Mesenchymal stem cell (in vitro differentiated cells and primary cell): ENCODE measurements at regions not wholly inside any gene's neighbourhood (a gene's known extent, or its start where the extent isn't known, plus 50 kb on each side); places are given as distances from the start of the nearest gene placed in this dataset.

Experiments used
- DNase-seq: peaks from one replicate; pipeline ENCODE4 v3.0.0-alpha.2; 2013
- H2AFZ ChIP-seq: one replicate; pipeline ENCODE4 v1.6.1; 2013; ENCODE audit warnings: low read depth, mild to moderate bottlenecking, control low read depth, inconsistent platforms, low read length, moderate library complexity
- H2AK5ac ChIP-seq: 2 replicates; pipeline ENCODE4 v1.6.1; 2013; ENCODE audit warnings: low read length, moderate library complexity, mild to moderate bottlenecking, inconsistent platforms; ENCODE audit not compliant: severe bottlenecking
- H2BK120ac ChIP-seq: one replicate; pipeline ENCODE4 v1.6.1; 2013; ENCODE audit warnings: low read depth, mild to moderate bottlenecking, inconsistent platforms, low read length, moderate library complexity
- H2BK12ac ChIP-seq, 2 experiments: one replicate each; pipeline ENCODE4 v1.6.1; 2013; ENCODE audit warnings: inconsistent platforms in 2 of 2, low read length in 2 of 2, mild to moderate bottlenecking in 2 of 2, moderate library complexity in 2 of 2, control low read depth in 1 of 2
- H2BK15ac ChIP-seq: one replicate; pipeline ENCODE4 v1.6.1; 2013; ENCODE audit warnings: mild to moderate bottlenecking, low read depth, inconsistent platforms; ENCODE audit not compliant: poor library complexity, severe bottlenecking
- H2BK5ac ChIP-seq: 2 replicates; pipeline ENCODE4 v1.6.1; 2013; ENCODE audit warnings: low read depth, mild to moderate bottlenecking, low read length, control low read depth, inconsistent platforms; ENCODE audit not compliant: poor library complexity, severe bottlenecking
- H3K14ac ChIP-seq, 2 experiments: one replicate each; pipeline ENCODE4 v1.6.1; 2013; ENCODE audit warnings: inconsistent platforms in 2 of 2, low read length in 2 of 2, control low read depth in 1 of 2, mild to moderate bottlenecking in 1 of 2, moderate library complexity in 1 of 2
- H3K18ac ChIP-seq, 2 experiments: one replicate each; pipeline ENCODE4 v1.6.1; 2013; ENCODE audit warnings: inconsistent platforms in 2 of 2, low read length in 2 of 2, control low read depth in 1 of 2, low read depth in 1 of 2, mild to moderate bottlenecking in 1 of 2
- H3K23ac ChIP-seq, 2 experiments: one replicate each; pipeline ENCODE4 v1.6.1; 2013; ENCODE audit warnings: inconsistent platforms in 2 of 2, low read length in 2 of 2, mild to moderate bottlenecking in 2 of 2, moderate library complexity in 2 of 2, control low read depth in 1 of 2
- H3K27ac ChIP-seq: 2 replicates; pipeline ENCODE4 v1.5.1; 2013; ENCODE audit warnings: mild to moderate bottlenecking, moderate library complexity, low read length, control low read depth, inconsistent platforms; ENCODE audit not compliant: poor library complexity, severe bottlenecking
- H3K27me3 ChIP-seq, 2 experiments: 2 replicates each; pipeline versions ENCODE4 v1.6.1 to v1.7.0; 2013; ENCODE audit warnings: low read length in 2 of 2, mild to moderate bottlenecking in 2 of 2, moderate library complexity in 2 of 2, control low read depth in 1 of 2, inconsistent platforms in 1 of 2; ENCODE audit not compliant: control insufficient read depth in 1 of 2, insufficient read depth in 1 of 2
- H3K36me3 ChIP-seq, 2 experiments: 2 replicates each; pipeline versions ENCODE4 v1.6.1 to v1.7.0; 2013; ENCODE audit warnings: low read length in 2 of 2, control low read depth in 1 of 2, inconsistent platforms in 1 of 2, low read depth in 1 of 2, mild to moderate bottlenecking in 1 of 2; ENCODE audit not compliant: insufficient read depth in 2 of 2, control insufficient read depth in 1 of 2
- H3K4ac ChIP-seq, 2 experiments: one replicate each; pipeline ENCODE4 v1.6.1; 2013; ENCODE audit warnings: inconsistent platforms in 2 of 2, low read length in 2 of 2, mild to moderate bottlenecking in 2 of 2, moderate library complexity in 2 of 2, control low read depth in 1 of 2, low read depth in 1 of 2
- H3K4me1 ChIP-seq: 2 replicates; pipeline ENCODE4 v1.6.1; 2013; ENCODE audit warnings: low read depth, low read length, control low read depth; ENCODE audit not compliant: control insufficient read depth, insufficient read depth
- H3K4me2 ChIP-seq: 2 replicates; pipeline ENCODE4 v1.6.1; 2013; ENCODE audit warnings: low read length, mild to moderate bottlenecking, inconsistent platforms; ENCODE audit not compliant: poor library complexity, severe bottlenecking
- H3K4me3 ChIP-seq, 2 experiments: 2 replicates each; pipeline versions ENCODE4 v1.5.1 to v1.7.0; 2013; ENCODE audit warnings: low read length in 2 of 2, mild to moderate bottlenecking in 2 of 2, control low read depth in 1 of 2, low read depth in 1 of 2; ENCODE audit not compliant: insufficient read depth in 1 of 2
- H3K79me1 ChIP-seq: replicated peaks from 2 replicates; pipeline ENCODE4 v1.6.1; 2013; ENCODE audit warnings: mild to moderate bottlenecking, control low read depth, low read length, inconsistent platforms; ENCODE audit not compliant: poor library complexity, severe bottlenecking
- H3K9ac ChIP-seq: 2 replicates; pipeline ENCODE4 v1.7.0; 2013; ENCODE audit warnings: mild to moderate bottlenecking, low read length, moderate library complexity
- H3K9me3 ChIP-seq: 2 replicates; pipeline ENCODE4 v1.7.0; 2013; ENCODE audit warnings: mild to moderate bottlenecking, low read length; ENCODE audit not compliant: control insufficient read depth
- H4K8ac ChIP-seq: one replicate; pipeline ENCODE4 v1.6.1; 2013; ENCODE audit warnings: inconsistent platforms, mild to moderate bottlenecking, low read length, moderate library complexity
- H4K91ac ChIP-seq: one replicate; pipeline ENCODE4 v1.6.1; 2013; ENCODE audit warnings: mild to moderate bottlenecking, low read length, inconsistent platforms
- whole genome bisulfite sequencing: methylation state at CpG from one replicate; pipeline ENCODE4 v1.1.7; 2013; ENCODE audit warnings: mixed read lengths; 5-methylcytosine and 5-hydroxymethylcytosine counted together

DNA sequence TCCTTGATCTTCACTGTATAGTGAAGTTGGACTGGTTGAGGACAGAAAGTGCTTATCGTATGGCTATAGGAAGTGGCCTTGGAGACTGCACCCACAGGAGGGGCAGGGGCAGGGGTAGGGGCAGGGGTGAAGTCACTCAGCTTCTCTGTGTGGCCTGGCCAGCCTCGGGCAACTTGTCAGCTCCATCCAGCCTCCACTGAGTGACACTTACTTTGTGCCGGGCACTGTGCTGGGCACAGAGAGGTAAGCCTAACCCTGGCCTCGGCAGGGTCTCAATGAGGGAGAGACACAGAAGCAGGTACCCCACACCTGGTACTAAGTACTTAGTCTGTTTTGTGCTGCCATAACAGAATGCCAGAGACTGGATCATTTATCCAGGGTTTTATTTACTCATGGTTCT is 99.3 kb upstream of the CTBP2 start:
- 82% methylated on average over 4 of the region's 4 CpGs for WGBS
- Histone ChIP-seq H4K8ac (no peak overlapping the region), H3K14ac (no peak overlapping the region), H2BK15ac (no peak overlapping the region), H2BK12ac (no peak overlapping the region), H3K4ac (no peak overlapping the region), H2BK5ac (no peak overlapping the region), H2AK5ac (no peak overlapping the region), H3K9me3 (no peaks in the 10 kb centered on the region), H3K4me2 (no peak overlapping the region), H3K36me3 (no peaks in the 10 kb centered on the region), H2AFZ (no peak overlapping the region), H2BK120ac (no peak overlapping the region), H3K23ac (no peak overlapping the region), H4K91ac (no peak overlapping the region), H3K4me1 (peaks cover 2% of the 10 kb centered on the region), H3K27me3 (peaks cover 0 to 3% of the 10 kb centered on the region in 2 experiments), H3K9ac (no peak overlapping the region), H3K27ac (no peak overlapping the region), H3K4me3 (no peak overlapping the region), H3K18ac (no peak overlapping the region), H3K79me1 (no peaks in the 10 kb centered on the region)
- no peak for DNase-seq

DNA sequence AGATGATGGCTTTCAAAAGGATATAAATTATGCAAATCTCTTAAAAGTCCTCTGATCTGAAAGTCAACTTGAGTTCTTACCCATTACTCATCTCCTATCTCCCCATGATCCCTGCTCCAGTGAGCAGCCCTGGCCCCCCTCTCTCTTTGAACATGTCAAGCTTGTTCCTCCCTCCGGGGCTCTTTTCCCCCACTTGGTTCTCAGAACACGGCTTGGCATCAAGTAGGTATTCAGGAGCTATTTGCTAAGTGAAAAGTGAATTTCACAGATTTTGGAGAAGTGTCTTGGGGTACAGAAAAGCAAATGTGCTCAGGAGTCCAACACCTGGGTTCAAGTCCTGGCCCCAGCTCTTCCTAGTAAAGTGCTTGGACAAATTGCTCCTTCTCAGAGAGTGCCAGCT is 98.3 kb upstream of the CTBP2 start:
- H3K36me3 ChIP-seq, result no peaks in the 10 kb centered on the region
- H2AK5ac ChIP-seq, result no peak overlapping the region
- H3K4me3 ChIP-seq, result no peak overlapping the region
- H3K79me1 ChIP-seq, result no peaks in the 10 kb centered on the region
- no peak overlapping the region for H2BK5ac ChIP-seq
- DNase-seq, result no peak
- peaks cover 2% of the 10 kb centered on the region for H3K4me1 ChIP-seq
- H2BK15ac ChIP-seq, result no peak overlapping the region
- H2AFZ ChIP-seq, result no peak overlapping the region
- H2BK12ac ChIP-seq, result no peak overlapping the region
- no peak overlapping the region for H3K4ac ChIP-seq
- no peak overlapping the region for H3K4me2 ChIP-seq
- H3K23ac ChIP-seq, result no peak overlapping the region
- no peak overlapping the region for H4K91ac ChIP-seq
- no peak overlapping the region for H3K18ac ChIP-seq
- H3K9ac ChIP-seq, result no peak overlapping the region
- H2BK120ac ChIP-seq, result no peak overlapping the region
- H3K27ac ChIP-seq, result no peak overlapping the region
- H3K9me3 ChIP-seq, result no peaks in the 10 kb centered on the region
- 83% methylated on average over 2 of the region's 2 CpGs for WGBS
- H3K27me3 ChIP-seq, result peaks cover 0 to 3% of the 10 kb centered on the region in 2 experiments
- no peak overlapping the region for H4K8ac ChIP-seq
- no peak overlapping the region for H3K14ac ChIP-seq

DNA sequence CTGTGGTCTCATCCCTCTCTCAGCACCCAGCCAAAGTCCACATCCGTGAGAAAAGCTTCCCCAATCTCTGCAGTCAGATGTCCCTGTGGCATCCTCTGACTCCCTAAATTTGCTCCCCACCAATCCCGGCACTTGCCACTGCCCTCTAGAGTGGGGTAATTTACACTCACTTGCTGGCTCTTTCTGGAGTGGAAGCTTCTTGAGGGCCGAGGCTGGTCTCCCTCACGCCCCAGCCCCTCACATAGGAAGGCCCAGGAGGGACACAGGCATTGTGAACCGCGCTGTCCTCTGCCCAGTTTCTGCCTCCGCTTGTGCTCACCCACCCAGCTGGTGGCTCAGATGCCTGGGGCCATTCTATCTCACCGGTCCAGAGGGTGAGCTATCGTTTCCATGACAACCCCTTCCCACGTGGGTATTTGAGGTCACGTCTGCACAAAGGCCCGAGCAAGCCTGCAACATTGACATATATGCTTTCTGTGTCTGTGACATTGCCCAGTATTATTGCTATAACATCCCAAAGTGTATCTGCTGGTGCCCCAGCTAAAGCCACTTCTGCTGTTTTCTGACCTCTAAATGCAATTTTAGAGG is 97.3 kb upstream of the CTBP2 start:
- no peak overlapping the region for H2AK5ac ChIP-seq
- peaks cover 0 to 3% of the 10 kb centered on the region in 2 experiments for H3K27me3 ChIP-seq
- H3K9me3 ChIP-seq, result no peaks in the 10 kb centered on the region
- no peak overlapping the region for H3K14ac ChIP-seq
- H2BK5ac ChIP-seq, result no peak overlapping the region
- no peak overlapping the region for H3K23ac ChIP-seq
- H3K79me1 ChIP-seq, result no peaks in the 10 kb centered on the region
- H3K27ac ChIP-seq, result no peak overlapping the region
- no peak overlapping the region for H4K91ac ChIP-seq
- no peak overlapping the region for H3K9ac ChIP-seq
- no peak overlapping the region for H3K18ac ChIP-seq
- H3K36me3 ChIP-seq, result no peaks in the 10 kb centered on the region
- H2BK15ac ChIP-seq, result no peak overlapping the region
- H2AFZ ChIP-seq, result no peak overlapping the region
- no peak overlapping the region for H2BK12ac ChIP-seq
- H3K4me1 ChIP-seq, result no peaks in the 10 kb centered on the region
- WGBS, result 73% methylated on average over 12 of the region's 12 CpGs
- H3K4me3 ChIP-seq, result no peak overlapping the region
- H4K8ac ChIP-seq, result no peak overlapping the region
- H3K4ac ChIP-seq, result no peak overlapping the region
- H2BK120ac ChIP-seq, result no peak overlapping the region
- no peak for DNase-seq
- no peak overlapping the region for H3K4me2 ChIP-seq

DNA sequence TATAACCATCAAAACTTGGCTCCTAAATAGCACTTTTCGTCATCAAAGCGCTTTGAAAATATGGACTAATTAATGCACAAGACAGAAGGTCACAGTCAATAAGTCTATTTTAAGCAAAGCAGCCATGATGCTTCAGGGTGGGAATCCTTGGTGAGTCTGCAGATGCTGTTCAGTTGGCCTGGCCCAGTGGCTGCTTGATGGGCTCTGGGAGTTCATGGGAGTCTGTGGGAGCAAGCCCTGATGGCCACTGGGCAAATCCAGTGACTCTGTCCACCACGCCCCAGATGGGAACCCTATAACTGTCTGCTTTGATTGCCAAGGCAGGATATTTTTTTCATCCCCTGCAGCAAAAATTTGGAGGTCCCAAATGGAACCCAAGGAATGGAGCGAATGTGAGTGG is 95.7 kb upstream of the CTBP2 start:
- H3K14ac ChIP-seq, result no peak overlapping the region
- no peak overlapping the region for H3K27ac ChIP-seq
- H3K4me2 ChIP-seq, result no peak overlapping the region
- no peak overlapping the region for H3K4me3 ChIP-seq
- H3K36me3 ChIP-seq, result no peaks in the 10 kb centered on the region
- H3K4me1 ChIP-seq, result no peaks in the 10 kb centered on the region
- no peak overlapping the region for H3K9ac ChIP-seq
- no peak overlapping the region for H4K8ac ChIP-seq
- H4K91ac ChIP-seq, result no peak overlapping the region
- no peaks in the 10 kb centered on the region for H3K9me3 ChIP-seq
- no peak overlapping the region for H2BK120ac ChIP-seq
- WGBS, result 58% methylated on average over 4 of the region's 4 CpGs
- H3K27me3 ChIP-seq, result peaks cover 0 to 3% of the 10 kb centered on the region in 2 experiments
- no peak overlapping the region for H3K23ac ChIP-seq
- H2AK5ac ChIP-seq, result no peak overlapping the region
- no peak for DNase-seq
- no peak overlapping the region for H2BK15ac ChIP-seq
- H2AFZ ChIP-seq, result no peak overlapping the region
- no peak overlapping the region for H3K18ac ChIP-seq
- no peak overlapping the region for H2BK5ac ChIP-seq
- H3K79me1 ChIP-seq, result no peaks in the 10 kb centered on the region
- H3K4ac ChIP-seq, result no peak overlapping the region
- H2BK12ac ChIP-seq, result no peak overlapping the region
